ENCODE measurements at regions not wholly inside any gene's neighbourhood (a gene's known extent, or its start where the extent isn't known, plus 50 kb on each side); places are given as distances from the start of the nearest gene placed in this dataset.

DNA sequence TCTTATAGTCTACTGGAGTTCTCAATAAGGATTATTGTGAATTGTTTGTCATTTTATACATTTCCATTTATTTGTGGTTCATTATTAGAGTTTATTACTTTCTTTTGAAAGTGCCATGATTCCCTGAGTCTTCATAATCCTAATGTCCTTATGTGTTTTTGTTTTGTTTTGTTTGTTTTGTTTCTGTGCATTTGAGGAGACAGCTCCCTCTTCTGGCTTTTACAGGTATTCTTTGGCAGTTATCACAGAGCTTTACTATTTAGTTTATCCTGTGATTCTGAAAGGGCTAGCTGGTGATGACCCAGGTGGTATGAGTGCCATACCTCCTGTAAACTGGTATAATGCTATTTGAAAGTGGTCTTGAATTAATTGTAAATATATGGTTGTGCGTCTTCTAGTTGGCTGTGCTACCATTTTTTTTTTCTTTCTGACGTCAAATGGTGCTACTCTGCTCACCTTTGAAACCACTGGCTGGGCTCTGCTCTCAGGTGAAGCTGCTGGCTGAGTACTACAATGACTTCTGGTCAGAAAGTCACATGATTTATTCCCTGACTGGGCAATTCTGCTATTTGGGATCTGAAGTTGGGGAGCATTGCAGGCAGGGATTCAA, 751.2 kb downstream of the JRKL start:
- DNase-seq (ENCODE audit: extremely low read depth, low read depth): no peak
- TF ChIP-seq CTCF (IDR thresholded peaks at IDR 0.05; ENCODE audit: low read depth, low read length): no peak

DNA sequence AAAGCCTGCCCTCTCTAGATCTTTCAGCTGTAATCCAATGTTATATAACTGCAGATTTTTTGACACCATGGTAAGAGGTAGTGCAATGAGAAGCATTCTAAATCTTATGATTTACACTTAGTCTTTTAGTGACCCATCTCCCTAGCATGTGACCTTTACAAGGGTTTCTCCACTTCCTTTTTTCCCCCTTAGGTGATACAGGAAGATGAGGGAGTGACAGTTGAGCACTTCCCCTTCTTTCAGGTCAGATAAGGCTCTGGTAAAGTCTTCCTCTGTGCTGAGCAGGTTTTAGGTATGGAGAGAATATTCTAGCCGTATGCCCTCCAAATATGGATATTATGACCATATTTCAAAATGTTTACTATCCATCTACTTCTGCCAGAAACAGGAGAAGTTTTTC, 753.6 kb downstream of the JRKL start:
- no peak for DNase-seq (ENCODE audit: extremely low read depth, low read depth)
- TF ChIP-seq CTCF (IDR thresholded peaks at IDR 0.05; ENCODE audit: low read depth, low read length): no peak

GRCh38 chr11:97149741-97150140, 759.9 kb downstream of the JRKL start:
- TF ChIP-seq CTCF (IDR thresholded peaks at IDR 0.05; ENCODE audit: low read depth, low read length): no peak
- DNase-seq (ENCODE audit: extremely low read depth, low read depth): no peak

GRCh38 chr11:97157221-97157740, 767.5 kb downstream of the JRKL start:
- no peak for TF ChIP-seq CTCF (IDR thresholded peaks at IDR 0.05; ENCODE audit: low read depth, low read length)
- no peak for DNase-seq (ENCODE audit: extremely low read depth, low read depth)

- no peak for TF ChIP-seq CTCF (IDR thresholded peaks at IDR 0.05; ENCODE audit: low read depth, low read length)
- DNase-seq (ENCODE audit: extremely low read depth, low read depth): no peak
Measured at GRCh38 chr11:97158243-97158642, 768.4 kb downstream of the JRKL start.

GRCh38 chr11:97163631-97164191, 773.9 kb downstream of the JRKL start:
- no peak for DNase-seq (ENCODE audit: extremely low read depth, low read depth)
- no peak for TF ChIP-seq CTCF (IDR thresholded peaks at IDR 0.05; ENCODE audit: low read depth, low read length)

- TF ChIP-seq CTCF (IDR thresholded peaks at IDR 0.05; ENCODE audit: low read depth, low read length): no peak
- no peak for DNase-seq (ENCODE audit: extremely low read depth, low read depth)
Measured at GRCh38 chr11:97201743-97202612, 812.2 kb downstream of the JRKL start.

Data from AG09319 (cell line).